Spleen (tissue), 7 donors: ENCODE measurements at regions not wholly inside any gene's neighbourhood (a gene's known extent, or its start where the extent isn't known, plus 50 kb on each side); places are given as distances from the start of the nearest gene placed in this dataset.

Experiments used
- POLR2A ChIP-seq, 3 donors: fragments of 450-650 bp; IDR thresholded peaks; one replicate each; pipeline ENCODE4 v1.5.1; 2017; ENCODE audit warnings: antibody characterized with exemption in 3 of 3, mild to moderate bottlenecking in 1 of 3
- TF ChIP-seq, protein P1 (sequence below), 11 experiments: fragments of 200-600 bp in 7 of 11; fragments of 450-650 bp in 4 of 11; sonication (generic) in 4 of 11; IDR thresholded peaks in 8 of 11; conservative IDR thresholded peaks in 3 of 11; 1 replicate in 7 of 11; 2 replicates in 4 of 11; pipeline versions ENCODE4 v1.4.0 to v1.8.0; 2016 to 2021; ENCODE audit warnings: antibody characterized with exemption in 11 of 11, inconsistent platforms in 4 of 11, mild to moderate bottlenecking in 1 of 11
- donor health status: DM: no; HTN: no; CAD: no; lungs with moderate emphysema.
- donor health status: DM: no; HTN: no; CAD: no.
- donor health status: DM: no; HTN: no; CAD: no.

DNA sequence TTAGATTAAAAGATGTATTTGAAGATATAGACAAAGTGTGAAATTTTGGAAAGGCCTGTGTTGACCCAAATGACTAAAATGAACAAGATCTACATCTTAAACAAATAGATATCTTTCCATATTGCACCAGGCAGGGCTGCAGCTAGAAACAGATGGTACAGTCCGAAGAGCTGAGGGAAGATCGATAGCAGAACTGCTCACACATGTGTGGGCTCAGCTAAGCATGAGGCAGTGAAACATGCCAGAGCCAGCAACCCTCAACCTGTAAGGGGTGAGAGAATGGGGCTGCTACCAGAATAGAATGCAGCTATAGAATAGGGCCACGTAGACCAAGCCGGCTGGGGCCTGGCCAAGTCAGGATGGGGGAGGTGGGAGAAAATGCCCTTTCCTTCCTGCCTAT, 87.8 kb downstream of the SLC5A7 start:
- TF ChIP-seq, protein P1, sequence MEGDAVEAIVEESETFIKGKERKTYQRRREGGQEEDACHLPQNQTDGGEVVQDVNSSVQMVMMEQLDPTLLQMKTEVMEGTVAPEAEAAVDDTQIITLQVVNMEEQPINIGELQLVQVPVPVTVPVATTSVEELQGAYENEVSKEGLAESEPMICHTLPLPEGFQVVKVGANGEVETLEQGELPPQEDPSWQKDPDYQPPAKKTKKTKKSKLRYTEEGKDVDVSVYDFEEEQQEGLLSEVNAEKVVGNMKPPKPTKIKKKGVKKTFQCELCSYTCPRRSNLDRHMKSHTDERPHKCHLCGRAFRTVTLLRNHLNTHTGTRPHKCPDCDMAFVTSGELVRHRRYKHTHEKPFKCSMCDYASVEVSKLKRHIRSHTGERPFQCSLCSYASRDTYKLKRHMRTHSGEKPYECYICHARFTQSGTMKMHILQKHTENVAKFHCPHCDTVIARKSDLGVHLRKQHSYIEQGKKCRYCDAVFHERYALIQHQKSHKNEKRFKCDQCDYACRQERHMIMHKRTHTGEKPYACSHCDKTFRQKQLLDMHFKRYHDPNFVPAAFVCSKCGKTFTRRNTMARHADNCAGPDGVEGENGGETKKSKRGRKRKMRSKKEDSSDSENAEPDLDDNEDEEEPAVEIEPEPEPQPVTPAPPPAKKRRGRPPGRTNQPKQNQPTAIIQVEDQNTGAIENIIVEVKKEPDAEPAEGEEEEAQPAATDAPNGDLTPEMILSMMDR (IDR thresholded peaks at IDR 0.05 in 8 of 11, conservative IDR thresholded peaks at IDR 0.05 in 3 of 11), result no peak
- no peak for TF ChIP-seq POLR2A (IDR thresholded peaks at IDR 0.05)
